ENCODE measurements at regions not wholly inside any gene's neighbourhood (a gene's known extent, or its start where the extent isn't known, plus 50 kb on each side); places are given as distances from the start of the nearest gene placed in this dataset.

- Histone ChIP-seq H3K9me3 (no peaks in the 10 kb centered on the region), H3K4me3 (no peak overlapping the region), H3K27ac (no peak overlapping the region), H3K36me3 (no peaks in the 10 kb centered on the region), H3K27me3 (no peaks in the 10 kb centered on the region), H3K4me1 (no peaks in the 10 kb centered on the region)
- TF ChIP-seq POLR2AphosphoS5 (IDR thresholded peaks at IDR 0.05; ENCODE audit: insufficient read depth in 1 of 2, low read depth in 1 of 2) = no peak
- no peak for TF ChIP-seq CTCF (IDR thresholded peaks at IDR 0.05)
- TF ChIP-seq POLR2A (IDR thresholded peaks at IDR 0.05) = no peak
- DNase-seq (ENCODE audit: extremely low spot score in 2 of 2) = no peak
- intact Hi-C loops (cut with DNase I) = no loop called here
Measured at GRCh38 chr13:50187352-50188029, 172.2 kb downstream of the KCNRG start.

GRCh38 chr13:50188696-50189095 lies 173.5 kb downstream of the KCNRG start:
- DNase-seq (ENCODE audit: extremely low spot score in 2 of 2) = no peak
- Histone ChIP-seq H3K27ac (no peak overlapping the region), H3K4me3 (no peak overlapping the region), H3K9me3 (no peaks in the 10 kb centered on the region), H3K36me3 (no peaks in the 10 kb centered on the region), H3K4me1 (no peaks in the 10 kb centered on the region), H3K27me3 (no peaks in the 10 kb centered on the region)
- intact Hi-C loops (cut with DNase I) = no loop called here
- TF ChIP-seq POLR2AphosphoS5 (IDR thresholded peaks at IDR 0.05; ENCODE audit: insufficient read depth in 1 of 2, low read depth in 1 of 2) (no peak), POLR2A (IDR thresholded peaks at IDR 0.05) (no peak), CTCF (IDR thresholded peaks at IDR 0.05) (no peak)

GRCh38 chr13:50189450-50189849 lies 174.2 kb downstream of the KCNRG start:
- intact Hi-C loops (cut with DNase I) = no loop called here
- DNase-seq (ENCODE audit: extremely low spot score in 2 of 2) = no peak
- Histone ChIP-seq H3K4me3 (no peak overlapping the region), H3K27me3 (no peaks in the 10 kb centered on the region), H3K9me3 (no peaks in the 10 kb centered on the region), H3K27ac (no peak overlapping the region), H3K4me1 (no peaks in the 10 kb centered on the region), H3K36me3 (no peaks in the 10 kb centered on the region)
- TF ChIP-seq CTCF (IDR thresholded peaks at IDR 0.05) (no peak), POLR2AphosphoS5 (IDR thresholded peaks at IDR 0.05; ENCODE audit: insufficient read depth in 1 of 2, low read depth in 1 of 2) (no peak), POLR2A (IDR thresholded peaks at IDR 0.05) (no peak)

DNA sequence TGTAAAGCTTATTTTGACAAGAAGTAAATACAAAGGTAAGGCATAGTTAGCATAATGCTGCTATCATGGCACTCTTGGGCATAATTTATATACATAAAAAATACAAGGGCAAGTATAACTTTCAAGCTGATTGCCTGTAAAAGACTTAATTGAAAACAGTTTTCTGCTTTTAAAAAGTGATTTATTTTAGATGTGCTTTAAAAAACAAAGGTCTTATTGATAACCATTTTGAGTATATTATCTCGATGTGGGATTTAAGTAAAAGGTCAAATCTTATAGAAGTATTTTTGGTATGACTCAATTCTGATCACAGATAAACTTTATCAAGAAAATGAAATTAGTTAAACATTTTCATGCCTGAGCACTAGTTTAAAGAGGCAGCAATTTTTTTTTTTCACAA lies 175.8 kb downstream of the KCNRG start:
- H3K4me1 ChIP-seq = no peaks in the 10 kb centered on the region
- no peak overlapping the region for H3K27ac ChIP-seq
- no peaks in the 10 kb centered on the region for H3K27me3 ChIP-seq
- H3K9me3 ChIP-seq = no peaks in the 10 kb centered on the region
- intact Hi-C loops (cut with DNase I) = no loop called here
- no peak for TF ChIP-seq POLR2AphosphoS5 (IDR thresholded peaks at IDR 0.05; ENCODE audit: insufficient read depth in 1 of 2, low read depth in 1 of 2)
- TF ChIP-seq POLR2A (IDR thresholded peaks at IDR 0.05) = no peak
- TF ChIP-seq CTCF (IDR thresholded peaks at IDR 0.05) = no peak
- DNase-seq (ENCODE audit: extremely low spot score in 2 of 2) = no peak
- H3K4me3 ChIP-seq = no peak overlapping the region
- H3K36me3 ChIP-seq = no peaks in the 10 kb centered on the region

- no peak for DNase-seq (ENCODE audit: extremely low spot score in 2 of 2)
- no peak overlapping the region for H3K27ac ChIP-seq
- no peak overlapping the region for H3K4me3 ChIP-seq
- H3K4me1 ChIP-seq = no peaks in the 10 kb centered on the region
- no peaks in the 10 kb centered on the region for H3K27me3 ChIP-seq
- H3K36me3 ChIP-seq = no peaks in the 10 kb centered on the region
- no peaks in the 10 kb centered on the region for H3K9me3 ChIP-seq
- TF ChIP-seq CTCF (IDR thresholded peaks at IDR 0.05) (no peak), POLR2A (IDR thresholded peaks at IDR 0.05) (no peak), POLR2AphosphoS5 (IDR thresholded peaks at IDR 0.05; ENCODE audit: insufficient read depth in 1 of 2, low read depth in 1 of 2) (no peak)
- intact Hi-C loops (cut with DNase I) = no loop called here
Measured at GRCh38 chr13:50192272-50192813, 177.1 kb downstream of the KCNRG start.

All from vagina (tissue), 2 donors.